ENCODE measurements at regions not wholly inside any gene's neighbourhood (a gene's known extent, or its start where the extent isn't known, plus 50 kb on each side); places are given as distances from the start of the nearest gene placed in this dataset.

- WGBS, 5 donors, result 42 to 62% (median 54%) methylated on average over 5 of the region's 5 CpGs
- intact Hi-C loops (cut with DNase I; ENCODE audit: low total_unique reads), result no loop called here
- Histone ChIP-seq H3K36me3 (no peaks in the 10 kb centered on the region), H3K27me3 (peaks cover 0 to 76% (median 4%) of the 10 kb centered on the region in 3 donors), H3K9me3 (no peaks in the 10 kb centered on the region), H3K4me3 (no peak overlapping the region), H3K4me1 (peaks cover 0 to 4% (median 0%) of the 10 kb centered on the region in 4 donors), H3K27ac (peak overlapping the region in 3 of 5 donors; percentile 12 to 31 (median 24))
- TF ChIP-seq EP300 (IDR thresholded peaks at IDR 0.05) (no peak), POLR2A (IDR thresholded peaks at IDR 0.05) (no peak), POLR2AphosphoS5 (IDR thresholded peaks at IDR 0.05) (no peak)
- TF ChIP-seq, protein P1, sequence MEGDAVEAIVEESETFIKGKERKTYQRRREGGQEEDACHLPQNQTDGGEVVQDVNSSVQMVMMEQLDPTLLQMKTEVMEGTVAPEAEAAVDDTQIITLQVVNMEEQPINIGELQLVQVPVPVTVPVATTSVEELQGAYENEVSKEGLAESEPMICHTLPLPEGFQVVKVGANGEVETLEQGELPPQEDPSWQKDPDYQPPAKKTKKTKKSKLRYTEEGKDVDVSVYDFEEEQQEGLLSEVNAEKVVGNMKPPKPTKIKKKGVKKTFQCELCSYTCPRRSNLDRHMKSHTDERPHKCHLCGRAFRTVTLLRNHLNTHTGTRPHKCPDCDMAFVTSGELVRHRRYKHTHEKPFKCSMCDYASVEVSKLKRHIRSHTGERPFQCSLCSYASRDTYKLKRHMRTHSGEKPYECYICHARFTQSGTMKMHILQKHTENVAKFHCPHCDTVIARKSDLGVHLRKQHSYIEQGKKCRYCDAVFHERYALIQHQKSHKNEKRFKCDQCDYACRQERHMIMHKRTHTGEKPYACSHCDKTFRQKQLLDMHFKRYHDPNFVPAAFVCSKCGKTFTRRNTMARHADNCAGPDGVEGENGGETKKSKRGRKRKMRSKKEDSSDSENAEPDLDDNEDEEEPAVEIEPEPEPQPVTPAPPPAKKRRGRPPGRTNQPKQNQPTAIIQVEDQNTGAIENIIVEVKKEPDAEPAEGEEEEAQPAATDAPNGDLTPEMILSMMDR (IDR thresholded peaks at IDR 0.05), result no peak
- no peak for DNase-seq
Observed at GRCh38 chr2:176461098-176461808, 192.0 kb downstream of the MTX2 start.

DNA sequence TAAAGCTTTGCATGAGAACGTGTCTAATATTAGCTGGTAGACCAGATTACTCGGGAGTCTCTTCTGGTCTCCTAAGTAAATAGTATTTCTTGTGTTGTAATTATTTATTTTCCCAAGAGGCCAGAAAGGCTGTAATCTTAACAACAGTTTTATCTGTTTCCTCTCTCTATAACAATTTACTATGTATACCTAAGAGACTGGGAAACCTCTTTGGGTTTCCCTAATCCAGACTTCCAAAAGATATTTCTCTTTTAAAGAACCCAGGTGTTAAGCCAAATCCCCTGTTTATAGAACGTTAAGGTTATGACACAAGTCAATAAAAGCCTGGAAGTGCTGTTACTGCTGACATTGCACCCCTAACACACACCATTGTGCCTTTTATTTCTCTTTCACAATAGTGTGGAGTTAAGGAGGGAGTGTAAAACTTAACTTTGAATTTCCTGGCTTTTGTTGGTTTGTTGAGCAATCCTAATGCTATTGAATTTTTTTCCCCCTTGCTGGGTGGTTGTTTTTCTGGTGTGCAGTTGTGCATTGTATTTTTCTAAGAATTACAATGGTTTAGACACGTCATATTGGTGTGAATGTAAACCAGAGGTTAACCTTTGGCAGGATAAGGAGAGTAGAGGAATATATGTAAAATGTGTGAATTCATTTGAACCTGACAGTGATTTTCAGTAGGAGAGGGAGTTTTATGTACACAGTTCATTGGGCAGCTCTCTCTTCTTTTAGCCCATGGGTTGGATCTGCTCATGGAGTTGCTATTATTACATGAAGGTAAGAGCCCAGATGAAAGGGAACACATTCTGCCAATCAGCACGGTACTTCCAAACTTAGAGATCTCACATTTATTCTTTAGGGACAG is 192.8 kb downstream of the MTX2 start:
- TF ChIP-seq POLR2A (IDR thresholded peaks at IDR 0.05) (no peak), EP300 (IDR thresholded peaks at IDR 0.05) (no peak), POLR2AphosphoS5 (IDR thresholded peaks at IDR 0.05) (no peak)
- TF ChIP-seq, protein P1 (IDR thresholded peaks at IDR 0.05), result no peak
- peaks cover 0 to 73% (median 4%) of the 10 kb centered on the region in 3 donors for H3K27me3 ChIP-seq
- H3K9me3 ChIP-seq, result no peaks in the 10 kb centered on the region
- no peak for DNase-seq
- H3K4me1 ChIP-seq, result peaks cover 0 to 4% (median 0%) of the 10 kb centered on the region in 4 donors
- H3K36me3 ChIP-seq, result no peaks in the 10 kb centered on the region
- intact Hi-C loops (cut with DNase I; ENCODE audit: low total_unique reads), result no loop called here
- WGBS, 5 donors, result 21 to 38% (median 31%) methylated on average over 5 of the region's 5 CpGs
- no peak overlapping the region for H3K4me3 ChIP-seq
- H3K27ac ChIP-seq, result peak overlapping the region in 1 of 5 donors; percentile 12

DNA sequence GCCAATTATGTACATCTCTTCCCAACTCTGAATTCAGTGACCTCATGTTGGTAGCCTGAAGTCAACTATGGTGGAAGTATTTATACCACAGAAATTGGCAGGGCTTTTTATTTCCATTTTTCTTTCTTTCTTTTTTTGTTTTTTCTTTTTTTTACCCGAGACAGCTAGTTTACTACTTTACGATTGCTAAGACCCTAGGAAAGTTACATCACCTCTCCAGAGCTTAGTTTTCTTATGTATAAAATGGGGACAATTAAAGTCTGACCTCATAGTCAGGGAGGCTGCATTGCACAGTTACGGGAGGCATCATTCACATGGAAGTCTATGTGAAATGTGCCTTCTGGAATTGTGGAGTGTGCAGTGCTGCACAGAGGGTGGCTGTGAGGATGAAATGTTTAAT is 194.3 kb downstream of the MTX2 start:
- Histone ChIP-seq H3K9me3 (no peaks in the 10 kb centered on the region), H3K36me3 (no peaks in the 10 kb centered on the region), H3K27ac (no peak overlapping the region), H3K4me1 (peaks cover 0 to 4% (median 0%) of the 10 kb centered on the region in 4 donors), H3K4me3 (no peak overlapping the region), H3K27me3 (peaks cover 0 to 66% (median 4%) of the 10 kb centered on the region in 3 donors)
- DNase-seq, result no peak
- 88 to 94% (median 92%) methylated on average over 3 of the region's 3 CpGs for WGBS, 5 donors
- intact Hi-C loops (cut with DNase I; ENCODE audit: low total_unique reads), result no loop called here
- TF ChIP-seq EP300 (IDR thresholded peaks at IDR 0.05) (no peak), POLR2AphosphoS5 (IDR thresholded peaks at IDR 0.05) (no peak), POLR2A (IDR thresholded peaks at IDR 0.05) (no peak)
- TF ChIP-seq, protein P1 (IDR thresholded peaks at IDR 0.05), result no peak

- Histone ChIP-seq H3K4me3 (no peak overlapping the region), H3K27ac (no peak overlapping the region), H3K9me3 (no peaks in the 10 kb centered on the region), H3K36me3 (no peaks in the 10 kb centered on the region), H3K4me1 (peaks cover 0 to 4% (median 0%) of the 10 kb centered on the region in 4 donors), H3K27me3 (peaks cover 0 to 55% (median 4%) of the 10 kb centered on the region in 3 donors)
- TF ChIP-seq, protein P1 (IDR thresholded peaks at IDR 0.05), result no peak
- TF ChIP-seq EP300 (IDR thresholded peaks at IDR 0.05) (no peak), POLR2AphosphoS5 (IDR thresholded peaks at IDR 0.05) (no peak), POLR2A (IDR thresholded peaks at IDR 0.05) (no peak)
- 52 to 69% (median 53%) methylated on average over 10 of the region's 10 CpGs for WGBS, 5 donors
- no peak for DNase-seq
- intact Hi-C loops (cut with DNase I; ENCODE audit: low total_unique reads), result no loop called here
Observed at GRCh38 chr2:176464886-176465564, 195.8 kb downstream of the MTX2 start.

Measured in stomach (tissue), 8 donors.